Stimulated activated CD8-positive, alpha-beta memory T cell treated with anti-CD3 and anti-CD28 coated beads, Interleukin-7, amount 100 ng/mL, for 48 hours (primary cell): ENCODE measurements at regions not wholly inside any gene's neighbourhood (a gene's known extent, or its start where the extent isn't known, plus 50 kb on each side); places are given as distances from the start of the nearest gene placed in this dataset.
"Not testable (repeated sequence)": the region's sequence is repeated elsewhere in the genome, so short reads cannot be mapped to it uniquely, and the experiment has no call there.

Source experiments
- DNase-seq, 2 donors: peaks; one replicate each; pipeline ENCODE4 v3.0.0-alpha.2; 2020; ENCODE audit warnings: low read depth in 1 of 2; ENCODE audit errors: extremely low read depth in 1 of 2

DNA sequence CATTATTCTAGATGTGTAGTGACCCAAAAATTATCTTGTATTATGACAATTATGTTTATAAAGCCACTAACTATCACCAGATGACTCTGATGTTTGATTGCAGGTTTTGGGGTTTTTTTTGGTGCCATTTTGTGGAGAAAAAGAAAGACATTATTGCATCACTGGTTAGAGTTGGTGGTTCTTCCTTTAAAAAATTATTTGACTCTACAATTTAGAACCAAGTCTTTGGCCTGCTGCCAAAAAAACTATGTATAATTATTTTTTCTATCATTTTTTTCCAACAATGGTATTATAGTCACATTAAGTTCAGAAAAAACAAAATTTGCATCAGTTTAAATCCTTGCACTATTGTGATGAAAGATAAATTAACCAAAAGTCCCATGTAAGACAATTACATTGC lies 258.6 kb upstream of the GRM7 start:
- DNase-seq = no peak

DNA sequence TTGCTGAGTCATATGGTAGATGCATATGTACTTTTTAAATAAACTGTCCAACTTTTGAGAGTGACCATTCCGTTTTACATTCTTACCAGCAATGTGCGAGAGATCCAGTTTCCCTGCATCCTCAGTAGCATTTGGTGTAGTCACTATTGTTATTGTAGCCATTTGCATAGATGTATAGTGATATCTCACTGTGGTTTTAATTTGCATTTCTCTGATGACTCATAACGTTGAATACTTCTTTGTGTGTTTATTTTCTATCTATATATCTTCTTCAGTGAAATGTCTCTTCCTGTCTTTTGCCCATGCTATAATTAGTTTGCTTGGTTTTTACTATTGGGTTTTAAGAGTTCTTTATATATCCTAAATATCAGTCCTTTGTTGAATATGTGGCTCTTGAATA lies 255.7 kb upstream of the GRM7 start:
- DNase-seq = no peak

DNA sequence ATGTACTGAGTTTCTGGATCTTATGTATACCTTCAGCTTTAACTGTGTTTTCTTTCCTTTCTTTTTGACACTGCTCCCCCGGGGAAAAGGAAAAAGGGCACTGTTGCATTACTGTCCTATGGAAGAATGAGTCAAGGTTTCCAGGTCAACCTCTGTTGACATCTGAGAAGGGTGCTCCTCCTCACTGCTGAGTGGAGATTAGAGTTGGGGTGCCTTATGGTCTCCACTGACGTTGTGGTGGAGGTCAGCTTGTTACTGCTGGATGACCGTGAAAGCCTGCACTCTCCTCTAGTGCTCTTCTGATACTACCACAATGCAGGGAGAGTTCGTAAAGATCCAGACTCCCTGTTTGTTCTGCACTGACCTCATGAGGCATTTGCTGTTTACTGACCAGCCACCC lies 252.1 kb upstream of the GRM7 start:
- no peak for DNase-seq

DNA sequence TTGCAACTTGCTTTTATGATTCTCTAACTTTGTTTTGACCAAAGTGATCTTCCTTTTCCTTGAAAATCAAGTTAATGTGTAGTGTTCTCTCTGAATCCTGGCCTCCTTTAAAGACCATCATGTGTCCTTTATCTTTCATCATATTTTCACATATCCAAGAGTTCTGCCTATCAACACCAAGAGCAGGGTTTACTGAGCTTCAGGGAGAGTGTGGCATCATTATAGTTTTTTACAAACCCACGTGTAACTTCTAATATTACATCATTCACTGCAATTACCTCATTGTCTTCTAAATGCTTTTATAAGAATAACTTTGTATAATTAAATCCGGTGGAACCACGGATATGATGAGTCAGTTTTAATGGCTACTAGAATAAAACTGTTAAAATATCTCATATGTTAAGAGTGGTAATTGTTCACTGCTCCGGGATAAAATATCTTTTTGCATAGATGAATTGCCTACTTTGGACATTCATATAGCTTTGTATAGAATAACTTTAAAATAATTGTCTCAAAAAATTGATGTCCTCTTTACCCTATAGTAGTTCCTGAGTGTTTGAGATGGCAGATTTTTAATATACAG lies 248.8 kb upstream of the GRM7 start:
- no peak for DNase-seq

DNA sequence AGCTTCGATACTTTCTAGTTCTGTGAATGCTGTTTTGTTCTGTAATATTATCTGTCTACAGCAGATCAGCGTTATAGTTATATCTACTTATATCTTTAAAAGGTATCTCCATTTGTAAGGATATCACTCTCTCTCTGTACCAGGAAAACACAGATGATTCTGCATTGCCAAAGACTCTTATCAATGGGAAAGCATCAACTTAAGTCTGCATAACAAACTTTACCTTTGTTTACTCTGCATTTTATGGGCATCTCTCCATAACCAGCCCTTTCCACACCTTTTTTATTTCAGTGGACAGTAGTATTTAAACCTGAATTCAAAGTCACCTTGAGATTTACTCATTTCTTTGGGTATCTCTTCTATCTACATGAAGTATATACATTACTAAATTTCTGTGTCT lies 238.7 kb upstream of the GRM7 start:
- no peak for DNase-seq

DNA sequence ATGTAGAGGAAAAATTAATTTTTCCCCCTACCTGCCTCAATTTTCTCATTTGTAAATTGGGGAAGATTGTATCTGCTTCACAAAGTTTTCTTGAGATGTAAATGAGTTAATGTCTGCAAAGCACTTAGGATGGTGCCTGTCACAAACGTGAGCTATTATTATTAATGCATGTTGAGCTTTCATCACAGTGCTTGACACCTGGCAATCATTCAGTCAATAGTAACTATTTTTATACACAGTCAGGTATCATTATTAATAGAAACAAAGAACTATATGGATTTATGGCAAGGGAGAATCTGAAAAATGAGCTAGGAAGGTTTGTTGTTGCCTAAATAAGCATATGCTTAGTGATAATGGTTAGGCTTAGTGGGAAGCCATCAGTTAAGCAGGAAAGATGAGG lies 238.2 kb upstream of the GRM7 start:
- DNase-seq = no peak

DNA sequence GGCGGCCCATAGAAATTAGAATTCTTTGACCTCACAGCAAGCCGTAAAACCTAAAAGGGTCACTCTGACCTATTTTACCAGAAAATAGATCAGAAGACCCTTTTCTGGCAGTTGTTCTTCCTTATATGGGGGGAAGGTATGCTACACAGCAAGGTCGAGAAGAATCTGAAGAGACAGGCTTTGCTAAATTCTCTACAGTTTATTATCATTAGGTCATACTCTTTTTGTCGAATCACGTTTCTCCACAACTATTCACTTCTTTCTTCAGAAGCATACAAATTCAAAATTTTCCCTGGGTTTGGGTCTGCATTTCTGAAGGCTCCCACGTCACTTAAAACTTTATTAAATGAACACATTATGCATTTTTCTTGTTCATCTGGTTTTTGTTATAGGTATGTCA lies 229.5 kb upstream of the GRM7 start:
- no peak for DNase-seq

DNA sequence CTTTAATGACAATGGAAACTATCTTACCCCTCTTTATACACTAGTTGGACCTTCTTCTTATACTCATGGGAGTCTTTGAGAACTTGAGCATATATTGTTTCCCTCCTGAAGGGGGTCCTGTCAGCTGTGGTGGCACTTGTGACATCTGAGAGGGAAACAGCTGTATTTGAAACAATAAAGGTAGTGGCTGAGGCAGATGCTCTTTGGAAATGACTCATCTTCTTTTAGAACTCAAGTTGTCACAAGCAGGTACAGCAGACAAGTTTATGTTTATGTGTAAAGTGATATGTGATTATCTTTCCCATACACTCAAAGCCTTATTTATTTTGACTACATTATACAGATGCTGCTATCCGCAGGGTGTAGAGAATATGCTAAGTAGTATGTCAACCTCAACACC lies 220.0 kb upstream of the GRM7 start:
- no peak for DNase-seq

DNA sequence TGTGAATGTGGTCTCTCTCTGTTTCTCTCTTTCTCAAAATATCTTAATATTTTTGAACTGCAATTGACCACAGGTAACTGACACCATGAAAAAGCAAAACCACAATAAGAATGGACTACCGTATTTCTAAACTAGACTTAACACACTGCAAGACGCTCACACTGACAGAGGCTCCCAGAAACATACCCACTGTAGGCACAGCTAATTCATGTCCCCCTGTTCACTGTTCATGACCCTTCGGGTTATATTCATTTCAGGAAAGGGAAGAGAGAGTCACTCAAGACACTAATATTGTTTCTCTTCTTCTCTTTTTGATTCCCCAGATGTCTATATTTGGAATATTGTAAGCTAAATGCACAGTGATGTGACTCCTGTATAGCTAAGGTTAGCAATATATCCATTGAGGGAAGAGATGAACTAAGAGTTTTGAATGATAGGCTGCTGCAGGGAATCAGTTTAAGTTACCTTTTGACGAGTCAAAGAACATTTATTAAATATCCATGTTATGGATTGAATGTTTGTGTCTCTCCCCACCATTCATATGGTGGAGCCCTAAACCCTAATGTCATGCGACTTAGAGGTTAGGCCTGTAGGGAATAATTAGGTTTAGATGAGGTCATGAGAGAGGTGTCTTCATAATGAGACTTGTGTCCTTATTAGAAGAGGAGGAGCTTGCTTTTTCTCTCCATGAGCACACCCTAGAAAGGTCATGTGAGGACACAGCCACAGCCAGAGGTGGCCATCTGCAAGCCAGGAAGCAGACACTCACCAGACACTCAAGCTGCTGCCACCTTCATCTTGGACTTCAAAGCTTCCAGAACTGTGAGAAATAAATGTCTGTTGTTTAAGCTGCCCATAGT lies 216.6 kb upstream of the GRM7 start:
- no peak for DNase-seq

DNA sequence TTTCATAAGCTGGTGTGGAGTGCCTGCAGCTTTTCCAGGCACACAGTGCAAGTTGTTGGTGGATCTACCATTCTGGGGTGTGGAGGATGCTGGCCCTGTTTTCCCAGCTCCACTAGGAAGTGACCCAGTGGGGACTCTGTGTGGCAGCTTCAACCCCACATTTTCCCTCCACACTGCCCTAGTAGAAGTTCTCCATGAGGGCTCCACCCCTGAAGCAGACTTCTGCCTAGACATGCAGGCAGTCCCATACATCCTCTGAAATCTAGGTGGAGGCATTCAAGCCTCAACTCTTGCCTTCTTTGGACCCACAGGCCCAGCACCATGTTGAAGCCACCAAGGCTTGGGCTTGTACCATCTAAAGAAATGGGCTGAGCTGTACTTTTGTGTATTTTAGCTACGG lies 206.2 kb upstream of the GRM7 start:
- DNase-seq = no peak

DNA sequence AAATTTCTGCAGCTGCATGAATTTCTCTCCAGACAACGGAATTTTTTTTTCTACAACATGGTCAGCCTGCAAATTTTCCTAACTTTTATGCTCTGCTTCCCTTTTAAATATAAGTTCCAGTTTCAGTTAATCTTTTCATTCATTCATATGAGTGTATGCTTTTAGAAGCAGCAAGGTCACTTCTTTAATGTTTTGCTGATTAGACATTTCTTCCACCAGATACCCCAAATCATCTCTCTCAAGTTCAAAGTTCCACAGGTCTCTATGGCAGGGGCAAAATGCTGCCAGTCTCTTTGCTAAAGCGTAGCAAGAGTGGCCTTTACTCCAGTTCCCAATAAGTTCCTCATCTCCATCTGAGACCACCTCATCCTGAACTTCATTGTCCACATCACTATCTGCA lies 205.6 kb upstream of the GRM7 start:
- no peak for DNase-seq

DNA sequence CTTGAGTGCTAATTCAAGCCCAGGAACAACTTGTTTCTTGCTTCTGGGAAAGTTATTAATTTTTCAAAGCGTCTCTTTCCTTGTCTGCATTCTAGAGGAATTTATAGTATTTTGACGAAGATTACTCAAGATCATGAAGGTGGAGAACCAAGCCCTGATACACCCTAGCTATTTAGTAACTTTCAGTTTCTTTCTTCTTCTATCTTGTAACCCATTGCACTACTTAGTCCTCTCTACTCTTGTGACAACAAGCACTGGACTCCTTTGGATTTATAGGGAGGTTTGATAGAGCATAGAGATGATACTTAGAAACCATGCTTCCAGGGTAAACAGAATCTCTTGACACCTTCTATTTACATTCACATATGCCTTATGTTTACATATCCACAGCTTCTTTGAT lies 203.3 kb upstream of the GRM7 start:
- no peak for DNase-seq

DNA sequence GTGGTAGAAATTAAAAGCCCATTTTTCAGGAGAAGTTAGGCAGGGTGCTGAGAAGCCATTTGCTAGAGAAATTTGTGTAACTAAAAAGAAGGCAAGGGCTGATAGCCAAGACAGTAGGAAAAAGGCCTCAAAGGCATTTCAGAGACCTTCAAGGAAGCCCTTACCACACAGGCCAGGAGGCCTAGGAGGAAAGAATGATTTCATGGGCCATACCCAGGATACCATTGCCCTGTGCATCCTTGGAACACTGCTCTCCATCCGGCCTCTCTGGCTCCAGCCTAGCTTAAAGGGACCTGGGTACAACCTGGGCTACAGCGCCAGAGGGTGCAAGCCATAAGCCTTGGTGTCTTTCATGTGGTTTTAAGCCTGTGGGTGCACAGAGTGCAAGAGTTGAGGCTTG lies 193.6 kb upstream of the GRM7 start:
- DNase-seq = no peak

DNA sequence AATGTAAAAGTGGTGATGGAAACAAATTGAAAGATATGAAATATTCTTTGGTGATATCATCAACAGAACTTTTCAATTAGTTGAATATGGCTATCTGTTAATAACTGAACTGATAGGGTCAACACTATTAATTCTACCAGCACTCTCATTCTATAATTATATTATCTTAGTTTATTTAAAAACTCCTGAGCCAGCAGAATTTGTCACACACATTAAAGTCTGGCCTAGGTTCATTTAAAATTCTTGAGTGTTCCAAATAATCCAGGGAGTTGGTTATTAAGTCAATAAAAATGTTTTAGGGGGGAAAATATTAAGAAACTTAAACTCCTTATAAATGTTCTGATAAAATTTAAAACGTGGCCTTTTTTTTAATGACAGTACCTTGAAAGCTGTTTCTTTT lies 189.6 kb upstream of the GRM7 start:
- no peak for DNase-seq

DNA sequence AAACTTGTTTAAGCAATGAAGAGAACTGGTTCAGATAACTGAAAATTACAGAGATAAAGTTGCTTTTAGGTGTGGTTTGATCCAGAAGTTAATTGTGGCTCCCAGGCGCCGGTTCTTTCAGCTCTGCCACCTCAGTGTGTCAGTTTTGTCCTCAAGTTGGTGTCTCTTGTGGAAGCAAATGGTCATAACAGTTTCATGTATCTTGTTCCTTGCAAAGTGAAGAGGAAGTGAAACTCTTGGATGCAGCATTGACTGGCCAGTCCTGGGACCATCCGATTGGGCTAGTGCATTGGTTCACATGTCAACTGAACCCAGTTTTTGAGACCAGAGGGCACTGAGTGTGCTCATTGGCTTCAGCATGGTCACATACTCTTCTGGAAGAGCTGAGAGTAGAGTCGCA lies 181.4 kb upstream of the GRM7 start:
- no peak for DNase-seq

DNA sequence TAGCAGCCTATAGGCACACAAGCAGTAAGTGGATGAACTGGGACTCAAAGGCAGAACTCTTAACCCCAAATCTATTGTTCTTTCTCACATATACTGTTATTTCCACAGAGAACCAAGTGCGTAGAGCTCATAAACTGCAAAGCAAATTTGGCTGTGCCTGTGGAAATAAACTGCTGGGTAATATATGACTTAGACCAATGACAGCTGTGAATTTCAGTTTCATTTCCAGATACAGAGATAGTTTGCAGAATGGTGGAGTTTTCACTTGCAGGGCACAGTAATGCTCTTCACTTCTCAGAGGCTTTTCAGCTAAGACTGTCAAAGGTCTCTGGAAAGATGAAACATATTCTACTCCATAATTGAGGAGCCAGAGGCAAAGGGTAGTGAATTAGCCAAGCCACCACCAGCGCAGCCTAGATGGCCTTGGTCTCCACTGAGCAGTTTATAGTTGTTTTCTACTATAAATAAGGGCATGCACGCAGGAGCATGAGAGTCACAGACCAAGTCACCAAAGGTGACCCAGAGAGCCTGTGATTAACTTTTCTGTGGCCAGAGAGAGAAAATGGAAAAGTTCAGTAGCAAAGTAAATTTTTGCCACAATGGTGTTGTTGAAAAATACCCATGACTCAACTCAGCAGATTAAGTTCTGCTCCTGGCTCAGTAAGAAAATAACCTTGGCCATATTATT lies 180.7 kb upstream of the GRM7 start:
- no peak for DNase-seq

DNA sequence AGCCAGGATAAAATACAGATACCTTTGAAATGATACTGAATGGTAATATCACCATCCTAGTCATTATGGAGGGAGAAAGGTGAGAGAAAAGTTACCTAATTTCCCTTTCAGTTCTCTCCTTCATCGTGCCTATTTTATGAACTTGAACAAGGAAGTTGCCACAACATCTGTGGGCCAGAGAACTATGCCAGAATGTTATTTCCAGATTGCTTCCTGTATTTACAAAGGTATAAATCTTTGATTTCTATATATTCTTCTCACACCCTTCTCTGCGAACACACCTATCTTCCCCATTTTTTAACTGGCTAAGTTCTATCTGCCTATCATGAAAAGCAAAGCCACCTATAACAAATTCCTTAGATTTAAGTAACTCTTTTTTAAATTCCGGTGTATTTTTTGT lies 163.6 kb upstream of the GRM7 start:
- DNase-seq = no peak

DNA sequence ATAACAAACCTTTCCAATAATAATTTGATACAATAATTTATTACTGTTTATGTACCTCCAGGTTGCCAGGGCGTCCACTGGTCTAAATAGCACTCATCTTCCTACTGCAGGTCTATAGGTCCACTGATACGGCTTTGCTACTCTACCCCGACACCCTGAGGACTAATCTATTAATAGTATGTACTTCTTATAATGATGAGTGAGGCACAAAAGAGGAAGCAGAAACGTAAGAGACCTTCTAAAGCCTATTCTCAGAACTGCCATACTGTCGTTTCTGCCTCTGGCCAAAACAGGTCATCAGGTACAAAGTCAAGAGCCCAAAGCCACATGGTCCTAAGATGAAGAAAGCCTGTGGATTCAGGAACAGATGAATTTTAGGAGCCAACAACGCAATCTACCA lies 163.2 kb upstream of the GRM7 start:
- DNase-seq = no peak

DNA sequence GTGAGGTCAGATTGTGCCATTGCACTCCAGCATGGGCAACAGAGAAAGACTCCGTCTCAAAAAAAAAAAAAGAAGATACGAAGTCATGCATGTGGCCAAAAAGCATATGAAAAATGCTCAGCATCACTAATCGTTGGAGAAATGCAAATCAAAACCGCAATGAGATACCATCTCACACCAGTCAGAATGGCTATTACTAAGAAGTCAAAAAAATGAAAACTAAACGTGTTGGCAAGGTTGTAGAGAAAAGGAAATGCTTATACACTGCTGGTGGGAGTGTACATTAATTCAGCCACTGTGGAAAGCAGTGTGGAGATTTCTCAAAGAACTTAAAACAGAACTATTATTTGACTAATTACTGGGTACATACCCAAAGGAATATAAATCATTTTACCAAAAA lies 156.1 kb upstream of the GRM7 start:
- DNase-seq = not testable (repeated sequence)

DNA sequence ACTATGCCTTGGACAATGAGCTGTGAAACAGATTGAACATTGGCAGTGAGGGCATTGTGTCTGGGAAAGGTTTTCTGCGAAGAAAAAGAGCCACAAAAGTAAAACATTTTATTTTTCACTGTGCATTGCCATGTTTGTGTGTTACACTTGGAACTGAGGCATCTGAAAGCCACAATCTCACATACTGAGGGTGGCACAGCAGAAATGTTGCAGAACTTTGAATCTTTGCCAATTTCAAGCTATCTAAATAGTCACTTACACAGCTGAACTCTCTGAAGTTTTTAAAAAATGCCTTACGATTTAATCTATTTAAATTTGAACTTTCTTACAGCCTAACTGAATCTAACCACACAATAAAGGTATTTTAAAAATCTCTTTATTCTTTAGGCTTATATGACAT lies 154.1 kb upstream of the GRM7 start:
- DNase-seq = no peak

DNA sequence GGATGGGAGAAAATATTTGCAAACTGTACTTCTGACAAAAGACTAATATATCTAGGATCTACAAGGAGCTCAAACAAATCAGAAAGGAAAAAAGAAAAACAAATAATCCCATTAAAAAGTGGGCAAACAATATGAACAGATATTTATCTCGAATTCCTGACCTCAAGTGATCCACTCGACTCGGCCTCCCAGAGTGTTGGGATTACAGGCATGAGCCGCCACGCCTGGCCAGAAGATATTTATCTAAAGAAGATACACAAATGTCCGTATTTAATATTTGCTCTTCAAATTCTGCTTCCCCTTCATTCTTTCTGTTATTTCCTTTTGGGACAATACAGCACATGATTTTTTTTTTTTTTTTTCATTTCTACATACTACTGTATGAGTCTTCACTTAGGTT lies 151.7 kb upstream of the GRM7 start:
- no peak for DNase-seq

DNA sequence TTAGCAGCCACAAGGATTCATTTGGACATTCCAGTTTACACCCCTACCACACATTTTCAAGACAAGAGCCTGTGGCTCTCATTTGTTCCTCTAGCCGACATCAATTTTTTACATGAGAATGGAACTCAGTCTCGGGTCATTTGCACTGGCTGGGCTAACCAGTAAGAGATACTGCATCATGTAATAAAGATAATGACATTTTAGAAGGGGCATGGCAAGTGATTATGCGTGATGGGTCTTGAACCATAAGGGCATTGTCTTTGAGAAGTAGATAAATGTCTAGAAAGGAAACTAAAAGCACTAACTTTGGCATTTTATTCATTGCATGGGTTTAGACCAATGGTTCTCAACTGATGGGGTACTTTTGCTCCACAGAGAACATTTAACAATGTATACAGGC lies 146.0 kb upstream of the GRM7 start:
- no peak for DNase-seq
